ENCODE measurements at regions not wholly inside any gene's neighbourhood (a gene's known extent, or its start where the extent isn't known, plus 50 kb on each side); places are given as distances from the start of the nearest gene placed in this dataset.

- TF ChIP-seq CTCF (IDR thresholded peaks at IDR 0.05) (no peak), POLR2A (IDR thresholded peaks at IDR 0.05) (no peak)
These were observed 367.6 kb downstream of the THBS2 start for GRCh38 chr6:168885751-168886742.
